GM12878 (cell line): ENCODE measurements at regions not wholly inside any gene's neighbourhood (a gene's known extent, or its start where the extent isn't known, plus 50 kb on each side); places are given as distances from the start of the nearest gene placed in this dataset.

Source experiments
- ATAC-seq: fragments of 200-7000 bp; cut with Tn5 transposase; 3 replicates; pipeline ENCODE4 v1.9.1; 2020; ENCODE audit warnings: mild to moderate bottlenecking, moderate library complexity
- BruUV-seq: library from RNA; stranded (reverse); fragments of 400-500 nt; replicated peaks from 2 replicates; lab custom pipeline; 2021; lab: Mats Ljungman, UMichigan
- CTCF ChIA-PET: fragments of 300-600 bp; sonication (Branson Sonifier 250); formaldehyde crosslinking; extraction: SDS; loops from one replicate; lab custom pipeline; 2021; ENCODE audit warnings: inconsistent platforms; lab: Yijun Ruan, JAX
- POLR2A ChIA-PET: fragments of 350-600 bp; formaldehyde crosslinking; extraction: SDS; loops from one replicate; lab custom pipeline; 2021; ENCODE audit warnings: inconsistent platforms; lab: Charles Lee
- RAD21 ChIA-PET: fragments of 300-600 bp; sonication (Branson Sonifier 250); formaldehyde crosslinking; loops from one replicate; lab custom pipeline; 2023; ENCODE audit warnings: antibody characterized with exemption; ENCODE audit not compliant: unreplicated experiment; lab: Charles Lee
- SMC1A ChIA-PET: fragments of 300-600 bp; sonication (Branson Sonifier 250); formaldehyde crosslinking; loops from one replicate; lab custom pipeline; 2023; ENCODE audit not compliant: unreplicated experiment, uncharacterized antibody; lab: Charles Lee
- DNase-seq: peaks from one replicate; pipeline ENCODE4 v3.0.0-alpha.2; 2011; ENCODE audit warnings: low read depth, low spot score
- FAIRE-seq: peaks from 3 replicates; lab custom pipeline; 2011; peaks lifted over from hg19 to GRCh38; lab: Jason Lieb, UNC
- H2AFZ ChIP-seq: 2 replicates; pipeline ENCODE4 v1.6.0; 2011; ENCODE audit warnings: low read depth, low read length, control low read depth; ENCODE audit not compliant: control insufficient read depth
- H3K27ac ChIP-seq: 2 replicates; pipeline ENCODE4 v1.5.1; 2011; ENCODE audit warnings: control low read depth; ENCODE audit not compliant: control insufficient read depth, insufficient read depth
- H3K27me3 ChIP-seq, 2 experiments: replicated peaks in 1 of 2; 2 replicates each; pipeline versions ENCODE4 v1.6.0 to v1.6.1; 2011; ENCODE audit warnings: low read length in 1 of 2; ENCODE audit not compliant: control insufficient read depth in 2 of 2, insufficient read depth in 2 of 2
- H3K36me3 ChIP-seq, 2 experiments: 2 replicates each; pipeline ENCODE4 v1.5.1; 2011; ENCODE audit warnings: low read length in 1 of 2; ENCODE audit not compliant: control insufficient read depth in 2 of 2, insufficient read depth in 2 of 2
- H3K4me1 ChIP-seq: 2 replicates; pipeline ENCODE4 v1.6.1; 2011; ENCODE audit warnings: mild to moderate bottlenecking, low read length, moderate library complexity, mixed read lengths; ENCODE audit not compliant: control insufficient read depth, insufficient read depth
- H3K4me2 ChIP-seq: 2 replicates; pipeline ENCODE4 v1.6.0; 2011; ENCODE audit warnings: control low read depth; ENCODE audit not compliant: control insufficient read depth, insufficient read depth
- H3K4me3 ChIP-seq: fragments of 200-600 bp; sonication (generic); 2 replicates; pipeline ENCODE4 v1.5.1; 2016
- H3K79me2 ChIP-seq: 2 replicates; pipeline ENCODE4 v1.6.0; 2011; ENCODE audit warnings: low read length; ENCODE audit not compliant: control insufficient read depth, insufficient read depth
- H3K9ac ChIP-seq: 2 replicates; pipeline ENCODE4 v1.8.0; 2011; ENCODE audit warnings: low read length, control low read depth, mixed read lengths; ENCODE audit not compliant: control insufficient read depth, insufficient read depth
- H3K9me3 ChIP-seq: replicated peaks from 3 replicates; pipeline ENCODE4 v1.5.1; 2011; ENCODE audit warnings: mild to moderate bottlenecking, low read length; ENCODE audit not compliant: control insufficient read depth, insufficient read depth
- H4K20me1 ChIP-seq: 2 replicates; pipeline ENCODE4 v1.6.0; 2011; ENCODE audit not compliant: control insufficient read depth, insufficient read depth
- CBFB ChIP-seq: IDR thresholded peaks from 2 replicates; pipeline ENCODE4 v1.6.1; 2016; ENCODE audit warnings: antibody characterized with exemption, low read depth
- CREM ChIP-seq: IDR thresholded peaks from 2 replicates; pipeline ENCODE4 v1.6.1; 2014; ENCODE audit warnings: antibody characterized with exemption, low read depth
- JUND ChIP-seq: IDR thresholded peaks from 2 replicates; pipeline ENCODE4 v1.6.1; 2012; ENCODE audit warnings: low read depth, mild to moderate bottlenecking, low read length, improper control_type of control experiment, moderate library complexity
- PBX3 ChIP-seq: IDR thresholded peaks from 2 replicates; pipeline ENCODE4 v1.6.1; 2011; ENCODE audit warnings: mild to moderate bottlenecking, low read depth, low read length, moderate library complexity; ENCODE audit not compliant: insufficient replicate concordance
- PRDM15 ChIP-seq: fragments of 450-650 bp; formaldehyde crosslinking; IDR thresholded peaks from 2 replicates; pipeline ENCODE4 v1.4.0; 2020; ENCODE audit warnings: mild to moderate bottlenecking, moderate library complexity
- RAD51 ChIP-seq: fragments of 450-650 bp; IDR thresholded peaks from 2 replicates; pipeline ENCODE4 v1.6.1; 2016; ENCODE audit warnings: moderate library complexity, mild to moderate bottlenecking, inconsistent platforms
- TCF3 ChIP-seq: IDR thresholded peaks from 2 replicates; pipeline ENCODE4 v1.6.1; 2012; ENCODE audit warnings: low read depth, mild to moderate bottlenecking, low read length, borderline replicate concordance; ENCODE audit not compliant: insufficient read depth
- ZBTB40 ChIP-seq: fragments of 450-650 bp; IDR thresholded peaks from 2 replicates; pipeline ENCODE4 v1.6.1; 2016; ENCODE audit warnings: mild to moderate bottlenecking, moderate library complexity, borderline replicate concordance
- WGBS: methylation state at CpG from one replicate; pipeline ENCODE4 v1.1.6; 2016; ENCODE audit warnings: low lambda C conversion rate; ENCODE audit not compliant: insufficient replicate concordance, insufficient coverage; ENCODE audit errors: missing lambda C conversion rate; 5-methylcytosine and 5-hydroxymethylcytosine counted together
- in situ Hi-C: fragments of 300-500 bp; cut with MboI; formaldehyde crosslinking; loops from 9 replicates; pipeline ENCODE4 v1.14.3; 2018; ENCODE audit warnings: mixed read lengths
- intact Hi-C: fragments of 100-400 bp; cut with micrococcal nuclease; formaldehyde crosslinking; loops from one replicate; pipeline ENCODE4 v1.14.2; 2022; ENCODE audit not compliant: unreplicated experiment

- no peaks in the 10 kb centered on the region for H3K9me3 ChIP-seq
- no peak overlapping the region for H3K27ac ChIP-seq
- SMC1A ChIA-PET = no interaction called here
- no peak for ATAC-seq
- 19% methylated on average over 2 of the region's 2 CpGs for WGBS
- RAD21 ChIA-PET = no interaction called here
- H3K4me3 ChIP-seq = no peak overlapping the region
- intact Hi-C loops = no loop called here
- in situ Hi-C loops = no loop called here
- POLR2A ChIA-PET = no interaction called here
- H3K36me3 ChIP-seq = no peaks in the 10 kb centered on the region
- no peak for TF ChIP-seq PRDM15 (CRISPR knock-in tag)
- TF ChIP-seq CREM = no peak
- TF ChIP-seq PBX3 = no peak
- no peak for TF ChIP-seq ZBTB40
- no peak for TF ChIP-seq RAD51
- no peak for TF ChIP-seq JUND
- TF ChIP-seq TCF3 = no peak
- TF ChIP-seq CBFB = no peak
- TF ChIP-seq, all 136 proteins: peak for 0
- Histone ChIP-seq H3K9ac (no peak overlapping the region), H3K4me1 (no peaks in the 10 kb centered on the region), H2AFZ (no peak overlapping the region), H3K4me2 (no peak overlapping the region), H3K79me2 (no peaks in the 10 kb centered on the region), H3K27me3 (no peaks in the 10 kb centered on the region), H4K20me1 (no peaks in the 10 kb centered on the region)
- BruUV-seq = no TSS peak
- no peak for DNase-seq
- CTCF ChIA-PET = no interaction called here
- no peak for FAIRE-seq
Measured at GRCh38 chr4:165625281-165625680, 246.5 kb downstream of the CPE start.
